Kidney (tissue), 13 donors: ENCODE measurements at regions not wholly inside any gene's neighbourhood (a gene's known extent, or its start where the extent isn't known, plus 50 kb on each side); places are given as distances from the start of the nearest gene placed in this dataset.

ENCODE experiments used
- DNase-seq, 5 donors: peaks; one replicate each; pipeline ENCODE4 v3.0.0-alpha.2; 2013 to 2020
- FAIRE-seq: peaks from 2 replicates; lab custom pipeline; 2012; peaks lifted over from hg19 to GRCh38; lab: Jason Lieb, UNC
- H3K27ac ChIP-seq, 2 donors: one replicate each; pipeline ENCODE4 v1.7.0; 2013; ENCODE audit warnings: low read depth in 2 of 2, low read length in 2 of 2, inconsistent platforms in 1 of 2
- H3K27me3 ChIP-seq: one replicate; pipeline ENCODE4 v1.7.1; 2013; ENCODE audit warnings: low read length, inconsistent platforms; ENCODE audit not compliant: control insufficient read depth, insufficient read depth
- H3K36me3 ChIP-seq, 3 donors: one replicate each; pipeline versions ENCODE4 v1.7.0 to v1.7.1; 2013; ENCODE audit warnings: low read length in 3 of 3, control low read depth in 1 of 3, inconsistent platforms in 1 of 3; ENCODE audit not compliant: insufficient read depth in 3 of 3, control insufficient read depth in 2 of 3
- H3K4me1 ChIP-seq, 3 donors: one replicate each; pipeline versions ENCODE4 v1.7.0 to v1.7.1; 2013; ENCODE audit warnings: low read length in 3 of 3, inconsistent platforms in 1 of 3, low read depth in 1 of 3; ENCODE audit not compliant: control insufficient read depth in 2 of 3, insufficient read depth in 2 of 3
- H3K4me3 ChIP-seq, 3 donors: one replicate each; pipeline versions ENCODE4 v1.7.0 to v1.8.1; 2013; ENCODE audit warnings: low read length in 3 of 3, control low read depth in 1 of 3, inconsistent platforms in 1 of 3
- H3K9ac ChIP-seq, 3 donors: one replicate each; pipeline versions ENCODE4 v1.7.0 to v1.7.1; 2013; ENCODE audit warnings: low read length in 3 of 3, control low read depth in 1 of 3, inconsistent platforms in 1 of 3
- H3K9me3 ChIP-seq, 3 donors: one replicate each; pipeline versions ENCODE4 v1.7.0 to v1.7.1; 2013; ENCODE audit warnings: low read length in 3 of 3, control low read depth in 1 of 3, inconsistent platforms in 1 of 3; ENCODE audit not compliant: control insufficient read depth in 2 of 3, insufficient read depth in 1 of 3
- intact Hi-C: fragments of 100-400 bp; cut with DNase I; formaldehyde crosslinking; loops from one replicate; pipeline ENCODE4 v1.11.1; 2022
- TF ChIP-seq, protein P1 (sequence below): IDR thresholded peaks from 3 replicates; pipeline ENCODE4 v1.5.1; 2012; ENCODE audit warnings: mild to moderate bottlenecking, moderate library complexity, borderline replicate concordance; ENCODE audit not compliant: insufficient read depth; ENCODE audit errors: extremely low read depth
- donor health status: control.
- donor health status: control.
- donor health status: control.
- donor health status: control.
- donor health status: control.
- donor health status: DM: yes; HTN: yes; CAD: no.
- donor health status: Normal renal cell carcinoma (clear cell type).

DNA sequence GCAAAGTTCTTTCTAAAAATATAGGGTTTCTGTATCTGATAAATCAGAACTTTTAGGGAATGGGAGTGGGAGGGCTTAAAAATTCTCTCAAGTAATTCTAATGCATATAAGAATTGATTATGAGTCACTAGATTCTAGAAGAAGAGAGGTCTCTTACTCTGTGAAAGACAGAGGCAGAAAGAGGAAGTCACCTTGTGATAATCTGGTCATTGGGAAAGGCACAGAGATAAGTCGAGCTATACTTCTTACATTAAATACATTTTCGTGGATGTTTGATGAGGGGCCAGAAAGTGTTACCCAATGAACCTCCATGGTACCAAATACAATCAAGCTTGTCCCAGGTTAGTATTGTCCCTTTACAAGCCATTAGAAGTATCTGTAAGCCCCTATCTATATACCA is 134.4 kb downstream of the MAD2L1 start:
- no peaks in the 10 kb centered on the region for H3K4me1 ChIP-seq
- no peak overlapping the region for H3K9ac ChIP-seq
- H3K36me3 ChIP-seq: no peaks in the 10 kb centered on the region
- H3K4me3 ChIP-seq: no peak overlapping the region
- DNase-seq (no peak), FAIRE-seq (no peak)
- no peaks in the 10 kb centered on the region for H3K9me3 ChIP-seq
- no peaks in the 10 kb centered on the region for H3K27me3 ChIP-seq
- intact Hi-C loops: no loop called here
- TF ChIP-seq, protein P1, sequence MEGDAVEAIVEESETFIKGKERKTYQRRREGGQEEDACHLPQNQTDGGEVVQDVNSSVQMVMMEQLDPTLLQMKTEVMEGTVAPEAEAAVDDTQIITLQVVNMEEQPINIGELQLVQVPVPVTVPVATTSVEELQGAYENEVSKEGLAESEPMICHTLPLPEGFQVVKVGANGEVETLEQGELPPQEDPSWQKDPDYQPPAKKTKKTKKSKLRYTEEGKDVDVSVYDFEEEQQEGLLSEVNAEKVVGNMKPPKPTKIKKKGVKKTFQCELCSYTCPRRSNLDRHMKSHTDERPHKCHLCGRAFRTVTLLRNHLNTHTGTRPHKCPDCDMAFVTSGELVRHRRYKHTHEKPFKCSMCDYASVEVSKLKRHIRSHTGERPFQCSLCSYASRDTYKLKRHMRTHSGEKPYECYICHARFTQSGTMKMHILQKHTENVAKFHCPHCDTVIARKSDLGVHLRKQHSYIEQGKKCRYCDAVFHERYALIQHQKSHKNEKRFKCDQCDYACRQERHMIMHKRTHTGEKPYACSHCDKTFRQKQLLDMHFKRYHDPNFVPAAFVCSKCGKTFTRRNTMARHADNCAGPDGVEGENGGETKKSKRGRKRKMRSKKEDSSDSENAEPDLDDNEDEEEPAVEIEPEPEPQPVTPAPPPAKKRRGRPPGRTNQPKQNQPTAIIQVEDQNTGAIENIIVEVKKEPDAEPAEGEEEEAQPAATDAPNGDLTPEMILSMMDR: no peak
- no peak overlapping the region for H3K27ac ChIP-seq

DNA sequence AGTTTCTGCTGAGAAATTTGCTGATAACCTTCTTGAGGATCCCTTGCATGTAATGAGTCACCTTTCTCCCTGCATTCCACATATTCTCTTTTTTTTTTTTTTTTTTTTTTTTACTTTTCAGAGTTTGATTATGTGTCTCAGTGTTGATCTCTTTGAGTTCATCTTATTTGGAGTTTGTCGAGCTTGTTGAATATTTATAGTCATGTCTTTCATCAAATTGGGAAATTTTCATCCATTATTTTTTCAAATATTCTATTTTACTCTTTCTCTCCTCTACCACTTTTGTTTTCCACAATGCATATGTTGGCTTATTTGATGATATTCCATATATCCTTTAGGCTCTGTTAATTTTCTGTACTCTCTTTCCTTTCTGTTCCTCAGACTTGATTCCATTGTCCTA is 136.1 kb downstream of the MAD2L1 start:
- no peak for FAIRE-seq
- no peaks in the 10 kb centered on the region for H3K27me3 ChIP-seq
- TF ChIP-seq, protein P1: no peak
- H3K4me3 ChIP-seq: no peak overlapping the region
- no peak for DNase-seq
- H3K36me3 ChIP-seq: no peaks in the 10 kb centered on the region
- no peaks in the 10 kb centered on the region for H3K4me1 ChIP-seq
- intact Hi-C loops: no loop called here
- no peak overlapping the region for H3K27ac ChIP-seq
- H3K9me3 ChIP-seq: no peaks in the 10 kb centered on the region
- H3K9ac ChIP-seq: no peak overlapping the region

DNA sequence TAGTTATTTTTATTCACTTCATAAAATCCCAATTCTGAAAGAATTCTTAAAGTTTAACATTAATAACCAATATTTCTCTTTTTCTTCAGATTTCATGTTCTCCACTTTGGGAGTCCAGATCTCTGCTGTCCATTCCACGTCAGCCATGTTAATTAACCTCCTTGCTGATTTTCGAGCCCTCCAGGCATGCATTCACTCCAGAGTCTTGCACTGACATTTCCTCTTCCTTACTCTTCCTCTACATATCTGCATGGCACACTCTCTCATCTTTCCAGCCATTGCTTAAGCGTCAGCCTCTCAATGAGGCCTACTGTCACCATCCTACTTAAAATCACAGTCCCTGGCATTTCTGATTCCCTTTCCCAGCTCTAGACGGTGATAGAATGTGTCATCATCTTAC is 144.8 kb downstream of the MAD2L1 start:
- Histone ChIP-seq H3K9ac (no peak overlapping the region), H3K27ac (no peak overlapping the region), H3K4me1 (no peaks in the 10 kb centered on the region), H3K4me3 (no peak overlapping the region), H3K9me3 (no peaks in the 10 kb centered on the region), H3K36me3 (no peaks in the 10 kb centered on the region), H3K27me3 (no peaks in the 10 kb centered on the region)
- DNase-seq (no peak), FAIRE-seq (no peak)
- TF ChIP-seq, protein P1: no peak
- intact Hi-C loops: no loop called here

DNA sequence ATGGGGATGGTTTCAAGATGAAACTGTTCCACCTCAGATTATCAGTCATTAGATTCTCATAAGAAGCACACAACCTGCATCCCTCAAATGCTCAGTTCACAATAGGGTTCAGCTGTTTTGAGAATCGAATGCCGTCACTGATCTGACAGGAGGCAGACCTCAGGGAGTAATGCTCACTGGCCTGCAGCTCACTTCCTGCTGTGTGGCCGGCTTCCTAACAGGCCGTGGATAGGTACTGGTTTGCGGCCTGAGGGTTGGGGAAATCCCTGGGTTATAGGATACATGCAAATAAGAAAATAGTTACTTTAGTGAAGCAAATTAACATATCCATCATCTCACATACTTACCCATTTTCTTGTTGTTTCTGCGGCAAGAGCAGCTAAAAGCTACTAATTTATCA is 160.4 kb downstream of the MAD2L1 start:
- Histone ChIP-seq H3K36me3 (no peaks in the 10 kb centered on the region), H3K27ac (no peak overlapping the region), H3K9ac (no peak overlapping the region), H3K4me3 (no peak overlapping the region), H3K27me3 (no peaks in the 10 kb centered on the region), H3K9me3 (no peaks in the 10 kb centered on the region), H3K4me1 (no peaks in the 10 kb centered on the region)
- FAIRE-seq: no peak
- TF ChIP-seq, protein P1: no peak
- intact Hi-C loops: no loop called here
- no peak for DNase-seq
